ENCODE measurements at regions not wholly inside any gene's neighbourhood (a gene's known extent, or its start where the extent isn't known, plus 50 kb on each side); places are given as distances from the start of the nearest gene placed in this dataset.

- H3K4me1 ChIP-seq (ENCODE audit: control insufficient read depth in 1 of 2, insufficient read depth in 2 of 2, low read length in 2 of 2) = no peaks in the 10 kb centered on the region
- no peaks in the 10 kb centered on the region for H3K27me3 ChIP-seq (ENCODE audit: control insufficient read depth in 1 of 2, insufficient read depth in 2 of 2, low read length in 2 of 2)
- H3K36me3 ChIP-seq (ENCODE audit: control insufficient read depth in 1 of 2, insufficient read depth in 2 of 2, low read length in 2 of 2) = no peaks in the 10 kb centered on the region
- no peak overlapping the region for H3K4me3 ChIP-seq (ENCODE audit: low read depth in 1 of 2, low read length in 2 of 2)
- H3K9me3 ChIP-seq (ENCODE audit: control insufficient read depth in 1 of 2, low read length in 2 of 2) = peaks cover 12 to 15% of the 10 kb centered on the region in 2 donors
- no peak overlapping the region for H3K27ac ChIP-seq (ENCODE audit: low read depth, low read length)
- no peak overlapping the region for H3K9ac ChIP-seq (ENCODE audit: low read depth in 1 of 2, low read length in 2 of 2)
Measured at GRCh38 chr13:85431720-85432119, 367.5 kb downstream of the SLITRK6 start.

- peaks cover 12 to 15% of the 10 kb centered on the region in 2 donors for H3K9me3 ChIP-seq (ENCODE audit: control insufficient read depth in 1 of 2, low read length in 2 of 2)
- H3K4me3 ChIP-seq (ENCODE audit: low read depth in 1 of 2, low read length in 2 of 2) = no peak overlapping the region
- H3K27ac ChIP-seq (ENCODE audit: low read depth, low read length) = no peak overlapping the region
- no peak overlapping the region for H3K9ac ChIP-seq (ENCODE audit: low read depth in 1 of 2, low read length in 2 of 2)
- H3K4me1 ChIP-seq (ENCODE audit: control insufficient read depth in 1 of 2, insufficient read depth in 2 of 2, low read length in 2 of 2) = no peaks in the 10 kb centered on the region
- no peaks in the 10 kb centered on the region for H3K36me3 ChIP-seq (ENCODE audit: control insufficient read depth in 1 of 2, insufficient read depth in 2 of 2, low read length in 2 of 2)
- no peaks in the 10 kb centered on the region for H3K27me3 ChIP-seq (ENCODE audit: control insufficient read depth in 1 of 2, insufficient read depth in 2 of 2, low read length in 2 of 2)
Measured at GRCh38 chr13:85430216-85430794, 368.9 kb downstream of the SLITRK6 start.

- Histone ChIP-seq H3K4me3 (ENCODE audit: low read depth in 1 of 2, low read length in 2 of 2) (no peak overlapping the region), H3K9ac (ENCODE audit: low read depth in 1 of 2, low read length in 2 of 2) (no peak overlapping the region), H3K27ac (ENCODE audit: low read depth, low read length) (no peak overlapping the region), H3K4me1 (ENCODE audit: control insufficient read depth in 1 of 2, insufficient read depth in 2 of 2, low read length in 2 of 2) (no peaks in the 10 kb centered on the region), H3K36me3 (ENCODE audit: control insufficient read depth in 1 of 2, insufficient read depth in 2 of 2, low read length in 2 of 2) (no peaks in the 10 kb centered on the region), H3K9me3 (ENCODE audit: control insufficient read depth in 1 of 2, low read length in 2 of 2) (peaks cover 14 to 24% of the 10 kb centered on the region in 2 donors), H3K27me3 (ENCODE audit: control insufficient read depth in 1 of 2, insufficient read depth in 2 of 2, low read length in 2 of 2) (no peaks in the 10 kb centered on the region)
Measured at GRCh38 chr13:85427416-85427815, 371.8 kb downstream of the SLITRK6 start.

GRCh38 chr13:85420136-85420535 lies 379.1 kb downstream of the SLITRK6 start:
- H3K27ac ChIP-seq (ENCODE audit: low read depth, low read length) = no peak overlapping the region

GRCh38 chr13:85419611-85420010 lies 379.6 kb downstream of the SLITRK6 start:
- H3K4me1 ChIP-seq (ENCODE audit: control insufficient read depth in 1 of 2, insufficient read depth in 2 of 2, low read length in 2 of 2) = no peaks in the 10 kb centered on the region
- H3K9me3 ChIP-seq (ENCODE audit: control insufficient read depth in 1 of 2, low read length in 2 of 2) = peaks cover 3 to 8% of the 10 kb centered on the region in 2 donors
- H3K9ac ChIP-seq (ENCODE audit: low read depth in 1 of 2, low read length in 2 of 2) = no peak overlapping the region
- H3K27me3 ChIP-seq (ENCODE audit: control insufficient read depth in 1 of 2, insufficient read depth in 2 of 2, low read length in 2 of 2) = no peaks in the 10 kb centered on the region
- H3K4me3 ChIP-seq (ENCODE audit: low read depth in 1 of 2, low read length in 2 of 2) = no peak overlapping the region
- no peak overlapping the region for H3K27ac ChIP-seq (ENCODE audit: low read depth, low read length)
- no peaks in the 10 kb centered on the region for H3K36me3 ChIP-seq (ENCODE audit: control insufficient read depth in 1 of 2, insufficient read depth in 2 of 2, low read length in 2 of 2)

More at GRCh38 chr13:85420136-85420535, 379.1 kb downstream of the SLITRK6 start:
- Histone ChIP-seq H3K9me3 (ENCODE audit: control insufficient read depth in 1 of 2, low read length in 2 of 2) (peaks cover 3 to 8% of the 10 kb centered on the region in 2 donors), H3K9ac (ENCODE audit: low read depth in 1 of 2, low read length in 2 of 2) (no peak overlapping the region), H3K27me3 (ENCODE audit: control insufficient read depth in 1 of 2, insufficient read depth in 2 of 2, low read length in 2 of 2) (no peaks in the 10 kb centered on the region), H3K4me3 (ENCODE audit: low read depth in 1 of 2, low read length in 2 of 2) (no peak overlapping the region), H3K36me3 (ENCODE audit: control insufficient read depth in 1 of 2, insufficient read depth in 2 of 2, low read length in 2 of 2) (no peaks in the 10 kb centered on the region), H3K4me1 (ENCODE audit: control insufficient read depth in 1 of 2, insufficient read depth in 2 of 2, low read length in 2 of 2) (no peaks in the 10 kb centered on the region)

GRCh38 chr13:85417807-85418206 lies 381.4 kb downstream of the SLITRK6 start:
- no peak overlapping the region for H3K9ac ChIP-seq (ENCODE audit: low read depth in 1 of 2, low read length in 2 of 2)
- no peaks in the 10 kb centered on the region for H3K27me3 ChIP-seq (ENCODE audit: control insufficient read depth in 1 of 2, insufficient read depth in 2 of 2, low read length in 2 of 2)
- H3K9me3 ChIP-seq (ENCODE audit: control insufficient read depth in 1 of 2, low read length in 2 of 2) = no peaks in the 10 kb centered on the region
- no peak overlapping the region for H3K4me3 ChIP-seq (ENCODE audit: low read depth in 1 of 2, low read length in 2 of 2)
- H3K36me3 ChIP-seq (ENCODE audit: control insufficient read depth in 1 of 2, insufficient read depth in 2 of 2, low read length in 2 of 2) = no peaks in the 10 kb centered on the region
- no peaks in the 10 kb centered on the region for H3K4me1 ChIP-seq (ENCODE audit: control insufficient read depth in 1 of 2, insufficient read depth in 2 of 2, low read length in 2 of 2)
- no peak overlapping the region for H3K27ac ChIP-seq (ENCODE audit: low read depth, low read length)

- H3K27me3 ChIP-seq (ENCODE audit: control insufficient read depth in 1 of 2, insufficient read depth in 2 of 2, low read length in 2 of 2) = no peaks in the 10 kb centered on the region
- H3K9ac ChIP-seq (ENCODE audit: low read depth in 1 of 2, low read length in 2 of 2) = no peak overlapping the region
- no peaks in the 10 kb centered on the region for H3K4me1 ChIP-seq (ENCODE audit: control insufficient read depth in 1 of 2, insufficient read depth in 2 of 2, low read length in 2 of 2)
- no peak overlapping the region for H3K4me3 ChIP-seq (ENCODE audit: low read depth in 1 of 2, low read length in 2 of 2)
- H3K36me3 ChIP-seq (ENCODE audit: control insufficient read depth in 1 of 2, insufficient read depth in 2 of 2, low read length in 2 of 2) = no peaks in the 10 kb centered on the region
- no peak overlapping the region for H3K27ac ChIP-seq (ENCODE audit: low read depth, low read length)
- H3K9me3 ChIP-seq (ENCODE audit: control insufficient read depth in 1 of 2, low read length in 2 of 2) = peaks cover 0 to 6% of the 10 kb centered on the region in 2 donors
Measured at GRCh38 chr13:85413664-85414063, 385.6 kb downstream of the SLITRK6 start.

- Histone ChIP-seq H3K36me3 (ENCODE audit: control insufficient read depth in 1 of 2, insufficient read depth in 2 of 2, low read length in 2 of 2) (no peaks in the 10 kb centered on the region), H3K4me3 (ENCODE audit: low read depth in 1 of 2, low read length in 2 of 2) (no peak overlapping the region), H3K4me1 (ENCODE audit: control insufficient read depth in 1 of 2, insufficient read depth in 2 of 2, low read length in 2 of 2) (no peaks in the 10 kb centered on the region), H3K9me3 (ENCODE audit: control insufficient read depth in 1 of 2, low read length in 2 of 2) (peaks cover 0 to 6% of the 10 kb centered on the region in 2 donors), H3K27me3 (ENCODE audit: control insufficient read depth in 1 of 2, insufficient read depth in 2 of 2, low read length in 2 of 2) (no peaks in the 10 kb centered on the region), H3K9ac (ENCODE audit: low read depth in 1 of 2, low read length in 2 of 2) (no peak overlapping the region), H3K27ac (ENCODE audit: low read depth, low read length) (no peak overlapping the region)
Measured at GRCh38 chr13:85412448-85412847, 386.8 kb downstream of the SLITRK6 start.

- H3K27ac ChIP-seq (ENCODE audit: low read depth, low read length) = no peak overlapping the region
- H3K9ac ChIP-seq (ENCODE audit: low read depth in 1 of 2, low read length in 2 of 2) = no peak overlapping the region
- no peaks in the 10 kb centered on the region for H3K4me1 ChIP-seq (ENCODE audit: control insufficient read depth in 1 of 2, insufficient read depth in 2 of 2, low read length in 2 of 2)
- H3K36me3 ChIP-seq (ENCODE audit: control insufficient read depth in 1 of 2, insufficient read depth in 2 of 2, low read length in 2 of 2) = no peaks in the 10 kb centered on the region
- H3K27me3 ChIP-seq (ENCODE audit: control insufficient read depth in 1 of 2, insufficient read depth in 2 of 2, low read length in 2 of 2) = no peaks in the 10 kb centered on the region
- no peak overlapping the region for H3K4me3 ChIP-seq (ENCODE audit: low read depth in 1 of 2, low read length in 2 of 2)
- peaks cover under 1 to 6% of the 10 kb centered on the region in 2 donors for H3K9me3 ChIP-seq (ENCODE audit: control insufficient read depth in 1 of 2, low read length in 2 of 2)
Measured at GRCh38 chr13:85411591-85411990, 387.6 kb downstream of the SLITRK6 start.

GRCh38 chr13:85408415-85408814 lies 390.8 kb downstream of the SLITRK6 start:
- H3K4me3 ChIP-seq (ENCODE audit: low read depth in 1 of 2, low read length in 2 of 2) = no peak overlapping the region
- H3K9me3 ChIP-seq (ENCODE audit: control insufficient read depth in 1 of 2, low read length in 2 of 2) = peaks cover 6 to 7% of the 10 kb centered on the region in 2 donors
- H3K36me3 ChIP-seq (ENCODE audit: control insufficient read depth in 1 of 2, insufficient read depth in 2 of 2, low read length in 2 of 2) = no peaks in the 10 kb centered on the region
- H3K9ac ChIP-seq (ENCODE audit: low read depth in 1 of 2, low read length in 2 of 2) = no peak overlapping the region
- no peak overlapping the region for H3K27ac ChIP-seq (ENCODE audit: low read depth, low read length)
- H3K4me1 ChIP-seq (ENCODE audit: control insufficient read depth in 1 of 2, insufficient read depth in 2 of 2, low read length in 2 of 2) = no peaks in the 10 kb centered on the region
- no peaks in the 10 kb centered on the region for H3K27me3 ChIP-seq (ENCODE audit: control insufficient read depth in 1 of 2, insufficient read depth in 2 of 2, low read length in 2 of 2)

All from duodenal mucosa (tissue), 2 donors.